HL-60 (cell line): ENCODE measurements at regions not wholly inside any gene's neighbourhood (a gene's known extent, or its start where the extent isn't known, plus 50 kb on each side); places are given as distances from the start of the nearest gene placed in this dataset.

Experiments
- DNase-seq, 2 experiments: peaks; one replicate each; pipeline ENCODE4 v3.0.0-alpha.2; 2010 to 2020; ENCODE audit warnings: low read depth in 1 of 2, low spot score in 1 of 2
- H3K27ac ChIP-seq: fragments of 250-450 bp; sonication (Bioruptor Pico); replicated peaks from 2 replicates; pipeline ENCODE4 v1.5.1; 2020; ENCODE audit warnings: mild to moderate bottlenecking, moderate library complexity
- H3K27me3 ChIP-seq: fragments of 250-450 bp; sonication (Bioruptor Pico); 2 replicates; pipeline ENCODE4 v1.5.1; 2021; ENCODE audit warnings: mild to moderate bottlenecking, moderate library complexity; ENCODE audit not compliant: insufficient read depth, poor library complexity, severe bottlenecking
- H3K4me3 ChIP-seq: replicated peaks from 2 replicates; pipeline ENCODE4 v1.5.1; 2011; ENCODE audit warnings: mild to moderate bottlenecking, control low read depth, low read length; ENCODE audit not compliant: insufficient read depth
- CTCF ChIP-seq: IDR thresholded peaks from one replicate; pipeline ENCODE4 v1.5.1; 2011; ENCODE audit warnings: low read length, control low read depth, inconsistent platforms; ENCODE audit not compliant: insufficient read depth
- GABPA ChIP-seq: IDR thresholded peaks from 2 replicates; pipeline ENCODE4 v1.6.1; 2012; ENCODE audit warnings: low read depth
- POLR2AphosphoS5 ChIP-seq: IDR thresholded peaks from 2 replicates; pipeline ENCODE4 v1.6.1; 2012; ENCODE audit warnings: low read depth
- REST ChIP-seq: IDR thresholded peaks from 2 replicates; pipeline ENCODE4 v1.6.1; 2012; ENCODE audit warnings: low read depth; ENCODE audit not compliant: insufficient replicate concordance
- SPI1 ChIP-seq: IDR thresholded peaks from 2 replicates; pipeline ENCODE4 v1.6.1; 2012; ENCODE audit warnings: low read depth, mild to moderate bottlenecking, borderline replicate concordance

GRCh38 chr16:5461574-5461973, 364.0 kb upstream of the EEF2KMT start:
- no peak overlapping the region for H3K27ac ChIP-seq

GRCh38 chr16:5461141-5461540, 363.5 kb upstream of the EEF2KMT start:
- no peak for TF ChIP-seq CTCF
- TF ChIP-seq SPI1, result no peak
- no peak for TF ChIP-seq REST
- TF ChIP-seq POLR2AphosphoS5, result no peak
- TF ChIP-seq GABPA, result no peak
- DNase-seq, result no peak
- no peaks in the 10 kb centered on the region for H3K27me3 ChIP-seq
- H3K4me3 ChIP-seq, result no peak overlapping the region
- no peak overlapping the region for H3K27ac ChIP-seq

More at GRCh38 chr16:5461574-5461973, 364.0 kb upstream of the EEF2KMT start:
- Histone ChIP-seq H3K4me3 (no peak overlapping the region), H3K27me3 (no peaks in the 10 kb centered on the region)
- DNase-seq, result no peak
- TF ChIP-seq REST (no peak), GABPA (no peak), POLR2AphosphoS5 (no peak), CTCF (no peak), SPI1 (no peak)

- Histone ChIP-seq H3K27ac (no peak overlapping the region), H3K27me3 (no peaks in the 10 kb centered on the region), H3K4me3 (no peak overlapping the region)
- TF ChIP-seq SPI1 (no peak), CTCF (no peak), POLR2AphosphoS5 (no peak), GABPA (no peak), REST (no peak)
- no peak for DNase-seq
Measured at GRCh38 chr16:5460701-5461100, 363.1 kb upstream of the EEF2KMT start.
